DOHH2 (cell line): ENCODE measurements at regions not wholly inside any gene's neighbourhood (a gene's known extent, or its start where the extent isn't known, plus 50 kb on each side); places are given as distances from the start of the nearest gene placed in this dataset.

ENCODE experiments used
- EZH2phosphoT487 ChIP-seq: fragments of 200-600 bp; sonication (generic); IDR thresholded peaks from 2 replicates; pipeline ENCODE4 v1.6.1; 2017; ENCODE audit warnings: borderline replicate concordance, mild to moderate bottlenecking, antibody characterized with exemption, low read length, moderate library complexity, mixed read lengths
- TF ChIP-seq, protein P1 (sequence below): fragments of 200-600 bp; sonication (generic); IDR thresholded peaks from one replicate; pipeline ENCODE4 v1.5.1; 2014; ENCODE audit warnings: antibody characterized with exemption, mild to moderate bottlenecking, low read depth, low read length; ENCODE audit not compliant: poor library complexity, severe bottlenecking

DNA sequence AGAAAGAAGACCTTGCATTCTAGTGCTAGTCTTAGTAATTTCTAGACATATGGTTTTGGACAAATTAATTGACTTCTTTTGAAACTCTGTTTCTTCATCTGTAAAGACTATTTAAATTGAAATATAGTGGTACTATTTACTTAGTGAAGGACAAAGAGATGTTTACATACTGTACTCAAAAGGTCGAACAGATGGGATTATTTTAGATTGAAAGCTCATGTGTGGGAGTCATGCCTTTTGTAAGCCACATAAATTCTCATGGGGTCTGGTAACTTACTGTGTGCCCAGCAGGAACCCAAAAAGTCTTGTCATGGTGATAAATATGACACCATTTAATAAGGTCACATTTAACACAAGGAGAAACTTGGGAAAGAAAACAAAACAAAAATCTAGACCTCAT lies 368.2 kb upstream of the CITED2 start:
- TF ChIP-seq, protein P1, sequence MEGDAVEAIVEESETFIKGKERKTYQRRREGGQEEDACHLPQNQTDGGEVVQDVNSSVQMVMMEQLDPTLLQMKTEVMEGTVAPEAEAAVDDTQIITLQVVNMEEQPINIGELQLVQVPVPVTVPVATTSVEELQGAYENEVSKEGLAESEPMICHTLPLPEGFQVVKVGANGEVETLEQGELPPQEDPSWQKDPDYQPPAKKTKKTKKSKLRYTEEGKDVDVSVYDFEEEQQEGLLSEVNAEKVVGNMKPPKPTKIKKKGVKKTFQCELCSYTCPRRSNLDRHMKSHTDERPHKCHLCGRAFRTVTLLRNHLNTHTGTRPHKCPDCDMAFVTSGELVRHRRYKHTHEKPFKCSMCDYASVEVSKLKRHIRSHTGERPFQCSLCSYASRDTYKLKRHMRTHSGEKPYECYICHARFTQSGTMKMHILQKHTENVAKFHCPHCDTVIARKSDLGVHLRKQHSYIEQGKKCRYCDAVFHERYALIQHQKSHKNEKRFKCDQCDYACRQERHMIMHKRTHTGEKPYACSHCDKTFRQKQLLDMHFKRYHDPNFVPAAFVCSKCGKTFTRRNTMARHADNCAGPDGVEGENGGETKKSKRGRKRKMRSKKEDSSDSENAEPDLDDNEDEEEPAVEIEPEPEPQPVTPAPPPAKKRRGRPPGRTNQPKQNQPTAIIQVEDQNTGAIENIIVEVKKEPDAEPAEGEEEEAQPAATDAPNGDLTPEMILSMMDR: no peak
- TF ChIP-seq EZH2phosphoT487: no peak
